Keratinocyte (primary cell): ENCODE measurements at regions not wholly inside any gene's neighbourhood (a gene's known extent, or its start where the extent isn't known, plus 50 kb on each side); places are given as distances from the start of the nearest gene placed in this dataset.
A peak's percentile ranks its signal among the peaks of the same experiment; 100 is the strongest.

ENCODE experiments used
- DNase-seq: peaks from one replicate; pipeline ENCODE4 v3.0.0-alpha.2; 2011; ENCODE audit warnings: low read depth, missing footprints, low spot score
- FAIRE-seq: peaks from 2 replicates; lab custom pipeline; 2011; peaks lifted over from hg19 to GRCh38; lab: Jason Lieb, UNC
- H2AFZ ChIP-seq: 2 replicates; pipeline ENCODE4 v1.6.0; 2012; ENCODE audit warnings: low read length, control low read depth, inconsistent platforms; ENCODE audit not compliant: control insufficient read depth
- H3K27ac ChIP-seq: 2 replicates; pipeline ENCODE4 v1.5.1; 2011; ENCODE audit warnings: low read length; ENCODE audit not compliant: control insufficient read depth, insufficient read depth
- H3K27me3 ChIP-seq: 3 replicates; pipeline ENCODE4 v1.6.0; 2011; ENCODE audit warnings: low read length; ENCODE audit not compliant: control insufficient read depth, insufficient read depth; ENCODE audit errors: extremely low read depth
- H3K36me3 ChIP-seq, 2 experiments: 2 replicates in 1 of 2; 3 replicates in 1 of 2; pipeline ENCODE4 v1.5.1; 2011; ENCODE audit warnings: low read length in 2 of 2, mild to moderate bottlenecking in 1 of 2; ENCODE audit not compliant: control insufficient read depth in 2 of 2, insufficient read depth in 2 of 2; ENCODE audit errors: extremely low read depth in 1 of 2
- H3K4me1 ChIP-seq: 3 replicates; pipeline ENCODE4 v1.5.1; 2011; ENCODE audit warnings: low read length; ENCODE audit not compliant: control insufficient read depth, insufficient read depth; ENCODE audit errors: extremely low read depth
- H3K4me2 ChIP-seq: 3 replicates; pipeline ENCODE4 v1.6.0; 2011; ENCODE audit warnings: low read depth, low read length; ENCODE audit not compliant: control insufficient read depth, insufficient read depth; ENCODE audit errors: extremely low read depth
- H3K4me3 ChIP-seq, 3 experiments: fragments of 200-600 bp in 1 of 3; sonication (generic) in 1 of 3; 2 replicates in 2 of 3; 3 replicates in 1 of 3; pipeline ENCODE4 v1.5.1; 2011 to 2016; ENCODE audit warnings: low read length in 3 of 3, mild to moderate bottlenecking in 3 of 3, control low read depth in 2 of 3, inconsistent platforms in 1 of 3, low read depth in 1 of 3, mixed read lengths in 1 of 3, mixed run types in 1 of 3, moderate library complexity in 1 of 3; ENCODE audit not compliant: control insufficient read depth in 2 of 3, insufficient read depth in 2 of 3; ENCODE audit errors: extremely low read depth in 1 of 3
- H3K79me2 ChIP-seq: 2 replicates; pipeline ENCODE4 v1.6.0; 2012; ENCODE audit warnings: low read length; ENCODE audit not compliant: control insufficient read depth, insufficient read depth
- H3K9ac ChIP-seq: 3 replicates; pipeline ENCODE4 v1.6.0; 2011; ENCODE audit warnings: low read length; ENCODE audit not compliant: control insufficient read depth, insufficient read depth; ENCODE audit errors: extremely low read depth
- H3K9me1 ChIP-seq: 3 replicates; pipeline ENCODE4 v1.6.0; 2011; ENCODE audit warnings: low read length; ENCODE audit not compliant: control insufficient read depth, insufficient read depth; ENCODE audit errors: extremely low read depth
- H3K9me3 ChIP-seq: 2 replicates; pipeline ENCODE4 v1.5.1; 2012; ENCODE audit warnings: low read depth, low read length; ENCODE audit not compliant: control insufficient read depth
- H4K20me1 ChIP-seq: 3 replicates; pipeline ENCODE4 v1.6.0; 2011; ENCODE audit warnings: low read length; ENCODE audit not compliant: control insufficient read depth, insufficient read depth; ENCODE audit errors: extremely low read depth
- CTCF ChIP-seq, 3 experiments: IDR thresholded peaks in 1 of 3; conservative IDR thresholded peaks in 1 of 3; optimal IDR thresholded peaks in 1 of 3; 2 replicates in 2 of 3; 3 replicates in 1 of 3; pipeline versions ENCODE3 to v1.5.1; 2011; ENCODE audit warnings: low read length in 3 of 3, mild to moderate bottlenecking in 3 of 3, moderate library complexity in 2 of 3, control low read depth in 1 of 3, inconsistent platforms in 1 of 3; ENCODE audit not compliant: insufficient read depth in 2 of 3; ENCODE audit errors: extremely low read depth in 1 of 3
- EZH2 ChIP-seq: IDR thresholded peaks from one replicate; pipeline ENCODE4 v1.6.1; 2012; ENCODE audit warnings: inconsistent platforms, mild to moderate bottlenecking, low read length, moderate library complexity
- dilution Hi-C: fragments of 300-500 bp; cut with MboI; formaldehyde crosslinking; loops from one replicate; pipeline ENCODE4 v1.7.0; 2020; ENCODE audit warnings: low sequenced_read_pairs; ENCODE audit not compliant: extremely low pct_ligation_motif_present

- H3K9ac ChIP-seq, result no peak overlapping the region
- H2AFZ ChIP-seq, result no peak overlapping the region
- DNase-seq, result no peak
These were observed 154.3 kb downstream of the TTC32 start for GRCh38 chr2:19747310-19748072.

GRCh38 chr2:19746611-19747309 lies 155.0 kb downstream of the TTC32 start:
- Histone ChIP-seq H4K20me1 (no peaks in the 10 kb centered on the region), H3K9me1 (no peaks in the 10 kb centered on the region), H2AFZ (no peak overlapping the region), H3K36me3 (no peaks in the 10 kb centered on the region), H3K27me3 (peaks cover 8% of the 10 kb centered on the region), H3K4me3 (no peak overlapping the region), H3K79me2 (no peaks in the 10 kb centered on the region), H3K9me3 (no peaks in the 10 kb centered on the region), H3K27ac (no peak overlapping the region), H3K4me2 (no peak overlapping the region), H3K9ac (no peak overlapping the region), H3K4me1 (no peaks in the 10 kb centered on the region)
- DNase-seq (no peak), FAIRE-seq (no peak)
- dilution Hi-C loops, result no loop called here
- TF ChIP-seq CTCF (optimal IDR thresholded peaks at IDR 0.05 in 1 of 3, IDR thresholded peaks at IDR 0.05 in 1 of 3, conservative IDR thresholded peaks at IDR 0.05 in 1 of 3; ENCODE audit: extremely low read depth in 1 of 3, insufficient read depth in 2 of 3, low read length in 3 of 3) (peak in 2 of 3 experiments; percentile 37 to 52), EZH2 (no peak)

More at GRCh38 chr2:19747310-19748072, 154.3 kb downstream of the TTC32 start:
- peaks cover 8% of the 10 kb centered on the region for H3K27me3 ChIP-seq
- no peaks in the 10 kb centered on the region for H4K20me1 ChIP-seq
- H3K4me2 ChIP-seq, result no peak overlapping the region
- H3K79me2 ChIP-seq, result no peaks in the 10 kb centered on the region
- H3K9me1 ChIP-seq, result no peaks in the 10 kb centered on the region
- no peaks in the 10 kb centered on the region for H3K36me3 ChIP-seq
- H3K4me1 ChIP-seq, result no peaks in the 10 kb centered on the region
- no peak overlapping the region for H3K27ac ChIP-seq
- H3K9me3 ChIP-seq, result no peaks in the 10 kb centered on the region
- no peak overlapping the region for H3K4me3 ChIP-seq
- FAIRE-seq, result no peak
- TF ChIP-seq CTCF (optimal IDR thresholded peaks at IDR 0.05 in 1 of 3, IDR thresholded peaks at IDR 0.05 in 1 of 3, conservative IDR thresholded peaks at IDR 0.05 in 1 of 3; ENCODE audit: extremely low read depth in 1 of 3, insufficient read depth in 2 of 3, low read length in 3 of 3) (no peak), EZH2 (no peak)
- dilution Hi-C loops, result no loop called here
